HG02759 (cell line): ENCODE measurements at regions not wholly inside any gene's neighbourhood (a gene's known extent, or its start where the extent isn't known, plus 50 kb on each side); places are given as distances from the start of the nearest gene placed in this dataset.

Source experiments
- ATAC-seq: cut with Tn5 transposase; IDR thresholded peaks from one replicate; pipeline ENCODE4 v1.9.1; 2021; ENCODE audit warnings: mild to moderate bottlenecking, moderate library complexity; ENCODE audit not compliant: unreplicated experiment

DNA sequence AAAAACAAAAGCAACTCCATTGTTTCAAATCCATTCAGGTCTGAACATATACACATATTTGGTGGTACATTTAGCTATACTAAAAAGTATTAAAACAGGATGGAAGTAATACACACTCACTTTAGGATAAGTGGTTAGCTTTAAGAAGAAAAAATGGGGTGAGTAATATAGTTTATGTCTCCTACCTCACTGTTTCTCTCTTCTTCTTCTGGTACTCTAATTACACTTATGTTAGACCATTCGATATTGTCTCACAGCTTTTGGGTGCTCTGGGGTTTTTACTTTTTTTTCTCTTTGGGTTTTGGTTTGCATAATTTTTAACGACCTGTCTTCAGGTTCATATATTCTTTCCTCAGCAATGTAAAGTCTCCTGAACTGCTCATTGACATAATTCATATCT is 75.4 kb upstream of the AKAP13 start:
- ATAC-seq = no peak

DNA sequence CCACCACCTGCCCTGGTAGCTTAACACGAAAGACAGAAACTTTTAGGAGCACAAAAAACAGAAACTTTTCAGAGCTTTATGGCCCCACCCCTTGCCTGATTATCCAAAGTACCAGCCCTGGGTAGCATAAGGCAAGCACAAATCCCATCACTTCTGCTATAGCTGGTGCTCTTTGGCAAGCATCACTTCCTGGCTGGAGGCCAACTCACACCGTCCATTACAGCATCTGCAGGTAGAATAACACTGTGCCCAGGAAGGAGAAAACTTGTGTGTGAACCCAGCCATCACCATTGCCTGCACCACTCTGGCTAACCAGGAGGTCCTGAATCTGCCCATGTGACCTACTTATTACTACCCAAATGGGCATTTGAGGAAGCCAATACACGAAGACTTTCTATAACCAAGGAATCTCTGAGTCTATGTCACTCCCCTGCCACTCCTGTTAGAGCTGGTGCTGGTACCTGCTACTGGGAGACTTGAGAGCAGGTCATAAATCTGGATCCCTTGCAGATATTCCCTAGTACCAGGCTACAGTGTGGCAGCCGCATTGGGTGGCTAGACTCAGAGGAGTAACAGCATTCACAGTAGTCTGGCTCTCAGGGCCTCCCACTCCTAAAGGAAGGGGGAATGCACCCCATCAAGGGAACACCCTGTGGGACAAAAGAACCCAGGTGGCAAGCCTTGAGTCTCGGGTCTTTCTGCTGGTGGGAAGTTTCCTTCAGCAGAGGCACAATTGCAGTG is 73.3 kb upstream of the AKAP13 start:
- ATAC-seq = no peak

- ATAC-seq = no peak
Measured at GRCh38 chr15:85307687-85308045, 72.7 kb upstream of the AKAP13 start.

DNA sequence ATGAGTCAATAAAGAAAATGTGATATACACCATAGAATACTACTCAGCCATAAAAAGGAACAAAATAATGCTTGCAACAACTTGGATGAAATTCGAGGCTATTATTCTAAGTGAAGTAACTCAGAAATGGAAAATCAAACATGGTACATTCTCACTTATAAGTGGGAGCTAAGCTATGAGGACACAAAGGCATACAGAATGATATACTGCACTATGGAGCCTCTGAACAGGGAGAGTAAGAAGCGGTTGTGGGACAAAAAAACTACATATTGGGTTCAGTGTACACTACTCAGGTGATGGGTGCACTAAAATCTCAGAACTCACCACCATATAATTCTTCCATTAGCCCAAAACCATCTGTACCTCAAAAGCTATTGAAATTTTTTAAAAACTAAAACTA is 68.8 kb upstream of the AKAP13 start:
- no peak for ATAC-seq

DNA sequence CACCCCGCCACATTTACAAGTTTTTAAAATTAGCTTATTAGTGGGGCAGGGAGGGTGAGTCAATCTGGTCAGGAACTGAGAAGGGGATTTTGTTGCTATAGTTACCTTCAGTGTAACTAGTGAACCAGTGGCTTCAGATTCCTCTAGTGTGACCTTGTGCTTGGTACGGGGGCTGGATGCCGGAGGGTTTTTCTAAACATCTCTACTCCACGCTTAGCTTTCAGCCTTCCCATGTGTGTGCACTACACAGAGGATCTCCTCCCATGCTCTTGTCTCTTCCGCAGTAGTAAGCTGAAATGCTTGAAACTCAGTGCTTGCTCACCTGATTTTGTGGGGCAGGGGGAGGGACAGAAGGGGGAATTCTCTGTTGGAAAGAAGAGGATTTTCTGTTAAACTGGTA is 67.9 kb upstream of the AKAP13 start:
- peak; percentile 94 for ATAC-seq

DNA sequence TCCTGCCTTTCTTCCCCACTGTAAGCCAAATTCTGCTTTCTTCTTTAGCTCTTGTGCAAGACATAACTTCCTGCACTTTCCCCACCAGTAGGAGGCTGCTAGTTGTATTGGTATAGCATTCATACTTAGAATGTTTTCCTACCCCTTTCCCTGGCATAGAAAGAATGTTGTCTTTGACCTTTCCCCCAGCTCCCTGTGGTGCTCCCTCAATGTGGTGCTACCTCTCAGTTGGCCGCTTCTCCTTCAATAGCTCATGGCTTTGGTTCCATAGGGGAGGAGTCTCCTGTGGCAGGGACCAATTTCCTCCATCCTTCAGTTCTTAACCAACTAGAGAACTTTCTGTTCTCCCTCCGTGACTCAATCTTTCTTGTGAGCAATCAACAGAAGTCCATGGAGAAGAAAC is 67.5 kb upstream of the AKAP13 start:
- peak; percentile 16 for ATAC-seq

GRCh38 chr15:85313339-85313738 is 67.1 kb upstream of the AKAP13 start:
- ATAC-seq = no peak

- no peak for ATAC-seq
Measured at GRCh38 chr15:85314146-85314545, 66.3 kb upstream of the AKAP13 start.

DNA sequence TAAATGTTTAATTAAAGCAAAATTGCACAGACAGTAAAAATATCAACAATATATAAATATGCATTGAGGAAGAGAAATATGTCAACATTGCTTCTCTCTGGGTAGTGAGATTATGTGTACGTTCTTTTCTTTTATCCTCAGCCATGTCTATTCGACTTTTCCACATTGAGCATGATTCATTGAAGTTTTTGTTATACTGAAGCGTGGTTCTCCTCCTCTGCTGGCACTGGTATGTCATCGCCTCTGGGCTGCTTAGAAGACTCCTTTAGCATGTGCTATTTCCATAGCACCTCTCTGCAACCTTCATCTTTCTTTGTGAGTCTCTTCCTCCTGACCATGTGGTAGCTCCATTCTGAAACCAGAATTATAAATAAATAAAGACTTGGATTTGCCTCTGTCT is 65.8 kb upstream of the AKAP13 start:
- no peak for ATAC-seq

- ATAC-seq = no peak
Measured at GRCh38 chr15:85316244-85316934, 64.0 kb upstream of the AKAP13 start.

DNA sequence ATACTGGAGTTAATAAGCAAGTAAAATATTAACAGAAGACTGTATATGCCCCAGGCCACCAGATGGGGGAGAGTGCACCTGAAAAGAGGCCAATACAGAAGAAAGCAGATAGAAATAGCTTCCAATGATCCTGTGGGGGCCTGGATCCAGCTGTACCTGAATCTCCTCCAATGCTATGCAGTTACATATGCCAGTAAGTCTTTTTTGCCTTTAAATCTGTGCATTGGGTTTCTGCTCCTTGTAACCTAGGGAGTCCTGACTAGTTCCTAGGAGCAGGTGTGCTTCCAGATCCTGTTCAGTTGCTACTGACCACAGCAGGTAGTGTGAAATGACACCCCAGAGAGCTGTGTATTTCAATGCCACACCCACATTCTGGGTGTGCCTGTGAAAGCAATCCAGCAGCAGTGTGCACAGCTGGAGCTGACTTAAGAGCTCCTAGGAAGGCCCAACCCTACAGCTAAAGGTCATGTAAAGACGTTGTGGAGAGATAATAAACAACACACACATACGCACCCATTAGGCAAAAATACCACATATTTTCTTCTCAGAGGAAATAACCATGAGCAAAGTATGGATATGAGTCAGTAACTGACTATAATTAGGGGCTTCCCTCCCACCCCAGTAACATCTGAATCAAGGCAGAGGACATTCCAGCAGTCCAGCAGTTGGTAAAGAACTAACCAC is 62.2 kb upstream of the AKAP13 start:
- peak; percentile 92 for ATAC-seq

DNA sequence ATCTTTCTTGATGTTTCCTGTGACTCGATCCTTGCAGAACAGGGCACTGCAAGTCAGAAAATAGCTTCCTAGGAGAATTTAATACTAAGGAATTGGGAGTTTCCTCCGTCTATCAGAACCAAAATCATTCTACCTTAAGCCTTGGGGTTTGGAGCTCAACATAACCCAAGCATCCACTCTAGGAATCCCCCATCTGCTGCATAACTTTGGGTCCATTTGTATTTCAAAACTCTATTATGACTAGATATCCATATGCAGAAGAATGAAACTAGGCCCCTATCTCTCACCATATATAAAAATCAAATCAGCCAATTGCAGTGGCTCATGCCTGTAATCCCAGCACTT is 61.7 kb upstream of the AKAP13 start:
- ATAC-seq = peak; percentile 29

GRCh38 chr15:85324202-85324601 is 56.2 kb upstream of the AKAP13 start:
- no peak for ATAC-seq

- ATAC-seq = no peak
Measured at GRCh38 chr15:85325834-85326233, 54.6 kb upstream of the AKAP13 start.

DNA sequence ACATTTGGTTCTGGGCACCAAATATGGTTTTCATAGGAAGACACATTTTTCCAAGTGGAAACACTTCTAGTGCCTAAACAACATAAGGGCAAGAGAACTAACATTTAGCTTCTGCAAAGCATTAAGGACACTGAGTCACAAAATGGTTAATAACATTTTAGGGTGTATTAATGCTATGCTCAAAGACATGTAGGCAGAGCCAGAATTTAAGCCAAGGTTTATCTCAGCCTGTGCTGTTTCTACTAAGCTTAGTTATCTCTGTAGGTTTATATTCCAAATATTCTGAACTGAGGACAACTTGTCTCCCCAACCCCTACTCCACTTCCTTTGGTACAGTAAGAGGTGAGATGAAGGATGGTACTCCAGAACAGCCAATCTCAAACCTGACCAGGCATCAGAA is 54.1 kb upstream of the AKAP13 start:
- ATAC-seq = no peak

DNA sequence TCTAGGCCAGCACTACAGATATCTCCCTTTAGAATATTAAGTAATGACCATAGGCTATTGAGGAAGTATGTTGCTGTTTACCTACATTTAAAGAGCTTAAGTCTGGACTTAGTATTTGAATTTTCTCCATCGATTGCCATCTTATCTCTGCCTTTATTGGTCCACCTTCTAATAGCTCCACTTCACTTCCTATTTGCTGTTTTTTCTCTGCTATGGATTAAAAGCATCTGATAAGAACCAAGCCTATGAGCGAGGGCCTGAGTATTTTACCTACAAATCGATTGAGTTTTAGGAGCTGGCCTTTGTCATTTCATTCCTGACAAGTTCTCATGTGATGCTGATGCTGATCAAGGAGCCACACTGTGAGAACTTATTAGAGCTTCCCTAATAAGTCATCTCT is 52.6 kb upstream of the AKAP13 start:
- ATAC-seq = no peak

DNA sequence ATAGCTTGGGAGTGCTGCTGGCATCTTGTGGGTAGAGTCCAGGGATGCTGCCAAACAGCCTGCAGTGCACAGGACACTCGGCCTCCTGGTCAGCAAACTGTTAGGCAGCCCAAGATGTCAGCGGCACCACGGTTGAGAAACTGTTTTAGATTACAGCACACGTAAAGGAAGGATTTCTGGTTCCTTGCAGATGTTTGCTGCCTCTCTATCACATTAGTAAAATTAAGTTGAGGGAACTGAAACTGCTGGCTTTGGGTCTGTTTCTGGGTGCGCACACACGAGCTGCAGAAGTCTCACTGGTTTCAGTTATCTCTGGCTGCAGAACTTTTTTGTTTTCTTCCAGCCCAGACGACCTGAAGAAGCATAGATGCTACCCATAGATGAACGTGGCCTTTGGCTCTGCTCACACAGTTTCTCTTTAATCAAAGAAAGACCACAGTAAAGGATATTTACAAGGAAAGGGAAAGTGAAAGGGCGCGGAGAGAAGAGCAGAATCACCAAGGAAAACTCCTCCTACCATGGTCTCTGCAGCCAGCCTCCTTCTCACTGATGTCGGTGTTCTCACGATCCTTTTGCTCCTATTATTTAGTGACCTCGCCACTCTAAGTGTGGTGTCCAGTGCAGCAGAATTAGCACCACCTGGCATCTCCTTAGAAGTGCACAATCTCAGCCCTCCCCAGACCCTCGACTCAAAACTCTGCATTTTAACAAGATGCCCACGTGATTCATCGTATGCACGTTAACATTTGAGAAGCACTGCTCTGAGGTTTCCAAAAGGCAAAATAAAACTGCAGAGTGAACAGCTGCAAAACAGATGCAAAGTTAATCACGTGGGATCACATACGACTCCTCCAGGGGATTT is 50.6 kb upstream of the AKAP13 start:
- peak; percentile 59 for ATAC-seq
